Spleen (tissue), 11 donors: ENCODE measurements at regions not wholly inside any gene's neighbourhood (a gene's known extent, or its start where the extent isn't known, plus 50 kb on each side); places are given as distances from the start of the nearest gene placed in this dataset.
A peak's percentile ranks its signal among the peaks of the same experiment; 100 is the strongest.

Experiments
- DNase-seq: peaks from one replicate; pipeline ENCODE4 v3.0.0-alpha.2; 2020
- H3K27ac ChIP-seq, 8 donors: fragments of 200-600 bp; sonication (generic) in 7 of 8; 1 replicate in 4 of 8; 2 replicates in 4 of 8; pipeline versions ENCODE4 v1.5.0 to v1.8.0; 2016 to 2021; ENCODE audit warnings: inconsistent platforms in 4 of 8, mild to moderate bottlenecking in 4 of 8, moderate library complexity in 1 of 8
- H3K27me3 ChIP-seq, 7 donors: fragments of 200-600 bp; sonication (generic) in 6 of 7; replicated peaks in 1 of 7; 1 replicate in 4 of 7; 2 replicates in 3 of 7; pipeline versions ENCODE4 v1.5.0 to v1.8.0; 2016 to 2021; ENCODE audit warnings: inconsistent platforms in 3 of 7, mild to moderate bottlenecking in 1 of 7
- H3K36me3 ChIP-seq, 6 donors: fragments of 200-600 bp; sonication (generic) in 5 of 6; 1 replicate in 4 of 6; 2 replicates in 2 of 6; pipeline versions ENCODE4 v1.5.0 to v1.8.0; 2016 to 2021; ENCODE audit warnings: inconsistent platforms in 2 of 6
- H3K4me1 ChIP-seq, 6 donors: fragments of 200-600 bp; sonication (generic) in 5 of 6; 1 replicate in 3 of 6; 2 replicates in 3 of 6; pipeline versions ENCODE4 v1.5.0 to v1.8.0; 2016 to 2021; ENCODE audit warnings: inconsistent platforms in 3 of 6
- H3K4me3 ChIP-seq, 8 donors: fragments of 200-600 bp; sonication (generic) in 7 of 8; 1 replicate in 4 of 8; 2 replicates in 4 of 8; pipeline versions ENCODE4 v1.5.0 to v1.8.0; 2016 to 2021; ENCODE audit warnings: inconsistent platforms in 4 of 8, mild to moderate bottlenecking in 4 of 8, moderate library complexity in 2 of 8
- H3K9me3 ChIP-seq, 8 donors: fragments of 200-600 bp; sonication (generic) in 7 of 8; 1 replicate in 4 of 8; 2 replicates in 4 of 8; pipeline versions ENCODE4 v1.5.0 to v1.8.0; 2016 to 2021; ENCODE audit warnings: inconsistent platforms in 4 of 8
- POLR2A ChIP-seq, 3 donors: fragments of 450-650 bp; IDR thresholded peaks; one replicate each; pipeline ENCODE4 v1.5.1; 2017; ENCODE audit warnings: antibody characterized with exemption in 3 of 3, mild to moderate bottlenecking in 1 of 3
- POLR2AphosphoS5 ChIP-seq, 3 donors: sonication (generic); formaldehyde crosslinking; IDR thresholded peaks; one replicate each; pipeline ENCODE4 v1.5.1; 2017; ENCODE audit warnings: antibody characterized with exemption in 3 of 3
- WGBS, 5 donors: extraction: QIAGEN DNeasy Blood & Tissue Kit in 3 of 5; methylation state at CpG; one replicate each; pipeline versions ENCODE4 v1.1.5 to v1.1.7; 2013 to 2018; 5-methylcytosine and 5-hydroxymethylcytosine counted together
- intact Hi-C: fragments of 100-400 bp; cut with DNase I; formaldehyde crosslinking; loops from one replicate; pipeline ENCODE4 v1.15.0; 2023; ENCODE audit warnings: low total_unique reads
- TF ChIP-seq, protein P1 (sequence below), 11 experiments: fragments of 200-600 bp in 7 of 11; fragments of 450-650 bp in 4 of 11; sonication (generic) in 4 of 11; IDR thresholded peaks in 8 of 11; conservative IDR thresholded peaks in 3 of 11; 1 replicate in 7 of 11; 2 replicates in 4 of 11; pipeline versions ENCODE4 v1.4.0 to v1.8.0; 2016 to 2021; ENCODE audit warnings: antibody characterized with exemption in 11 of 11, inconsistent platforms in 4 of 11, mild to moderate bottlenecking in 1 of 11
- donor health status: healthy with polysubstance abuse.
- donor health status: DM: no; HTN: no; CAD: no; lungs with moderate emphysema.
- donor health status: DM: no; HTN: no; CAD: no.
- donor health status: Bipolar disorder and iron deficiency.
- donor health status: healthy.
- donor health status: DM: no; HTN: no; CAD: no.
- donor health status: DM: yes; HTN: yes; CAD: no.

DNA sequence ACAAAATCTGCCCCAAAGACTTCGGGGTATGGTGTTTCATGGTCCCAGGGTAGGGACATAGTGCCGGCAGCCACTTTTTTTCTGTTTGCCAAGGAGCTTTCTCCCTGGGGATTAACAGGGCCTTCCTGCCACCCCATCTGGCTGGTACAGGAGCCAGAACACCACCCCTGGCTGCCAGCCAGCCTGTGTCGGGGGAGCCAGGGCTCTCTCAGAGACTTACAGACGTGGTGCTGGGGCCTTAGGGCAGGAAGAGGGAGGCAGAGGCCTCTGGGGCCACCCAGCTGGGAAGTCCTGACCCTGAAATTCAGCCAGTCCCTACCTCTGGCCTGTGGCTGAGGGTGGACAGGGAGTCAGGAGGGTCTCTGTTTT, 52.4 kb upstream of the CDON start:
- Histone ChIP-seq H3K4me3 (no peak overlapping the region), H3K4me1 (peaks cover 0 to 11% (median 0%) of the 10 kb centered on the region in 6 donors), H3K36me3 (no peaks in the 10 kb centered on the region), H3K27ac (no peak overlapping the region), H3K27me3 (no peaks in the 10 kb centered on the region), H3K9me3 (no peaks in the 10 kb centered on the region)
- peak; percentile 66 for DNase-seq
- no peak for TF ChIP-seq POLR2AphosphoS5 (IDR thresholded peaks at IDR 0.05)
- TF ChIP-seq, protein P1, sequence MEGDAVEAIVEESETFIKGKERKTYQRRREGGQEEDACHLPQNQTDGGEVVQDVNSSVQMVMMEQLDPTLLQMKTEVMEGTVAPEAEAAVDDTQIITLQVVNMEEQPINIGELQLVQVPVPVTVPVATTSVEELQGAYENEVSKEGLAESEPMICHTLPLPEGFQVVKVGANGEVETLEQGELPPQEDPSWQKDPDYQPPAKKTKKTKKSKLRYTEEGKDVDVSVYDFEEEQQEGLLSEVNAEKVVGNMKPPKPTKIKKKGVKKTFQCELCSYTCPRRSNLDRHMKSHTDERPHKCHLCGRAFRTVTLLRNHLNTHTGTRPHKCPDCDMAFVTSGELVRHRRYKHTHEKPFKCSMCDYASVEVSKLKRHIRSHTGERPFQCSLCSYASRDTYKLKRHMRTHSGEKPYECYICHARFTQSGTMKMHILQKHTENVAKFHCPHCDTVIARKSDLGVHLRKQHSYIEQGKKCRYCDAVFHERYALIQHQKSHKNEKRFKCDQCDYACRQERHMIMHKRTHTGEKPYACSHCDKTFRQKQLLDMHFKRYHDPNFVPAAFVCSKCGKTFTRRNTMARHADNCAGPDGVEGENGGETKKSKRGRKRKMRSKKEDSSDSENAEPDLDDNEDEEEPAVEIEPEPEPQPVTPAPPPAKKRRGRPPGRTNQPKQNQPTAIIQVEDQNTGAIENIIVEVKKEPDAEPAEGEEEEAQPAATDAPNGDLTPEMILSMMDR (IDR thresholded peaks at IDR 0.05 in 8 of 11, conservative IDR thresholded peaks at IDR 0.05 in 3 of 11), result no peak
- no peak for TF ChIP-seq POLR2A (IDR thresholded peaks at IDR 0.05)
- 28 to 60% (median 53%) methylated on average over 3 to 4 of the region's 4 CpGs for WGBS, 5 donors
- intact Hi-C loops, result no loop called here

GRCh38 chr11:126114486-126115126, 51.9 kb upstream of the CDON start:
- intact Hi-C loops, result no loop called here
- WGBS, 5 donors, result 78 to 93% (median 82%) methylated on average over 5 to 6 of the region's 6 CpGs
- Histone ChIP-seq H3K4me3 (no peak overlapping the region), H3K9me3 (no peaks in the 10 kb centered on the region), H3K27ac (no peak overlapping the region), H3K27me3 (no peaks in the 10 kb centered on the region), H3K4me1 (peaks cover 0 to 11% (median 0%) of the 10 kb centered on the region in 6 donors), H3K36me3 (no peaks in the 10 kb centered on the region)
- peak; percentile 54 for DNase-seq
- no peak for TF ChIP-seq POLR2A (IDR thresholded peaks at IDR 0.05)
- TF ChIP-seq, protein P1 (IDR thresholded peaks at IDR 0.05 in 8 of 11, conservative IDR thresholded peaks at IDR 0.05 in 3 of 11), result no peak
- TF ChIP-seq POLR2AphosphoS5 (IDR thresholded peaks at IDR 0.05), result no peak

DNA sequence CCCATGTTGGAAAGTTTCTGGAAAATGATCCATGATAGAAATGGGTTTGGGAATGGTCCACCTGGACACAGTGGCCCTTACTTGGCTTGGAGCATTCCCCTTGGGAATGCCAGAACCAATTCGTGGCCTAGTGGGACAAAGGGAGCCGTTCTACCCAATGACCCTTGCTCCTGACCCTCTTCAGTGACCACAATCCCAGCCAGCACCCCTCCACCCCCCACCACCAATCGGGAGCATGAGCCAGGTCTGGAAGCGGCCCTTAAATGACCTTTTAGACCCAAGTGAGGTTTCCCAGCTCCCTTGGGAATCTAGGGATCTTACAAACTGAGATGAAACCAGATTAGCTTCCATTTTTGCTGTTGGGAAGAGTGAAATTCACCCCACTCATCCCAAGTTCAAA, 51.3 kb upstream of the CDON start:
- peaks cover 0 to 11% (median 0%) of the 10 kb centered on the region in 6 donors for H3K4me1 ChIP-seq
- H3K27me3 ChIP-seq, result no peaks in the 10 kb centered on the region
- no peaks in the 10 kb centered on the region for H3K36me3 ChIP-seq
- TF ChIP-seq, protein P1 (IDR thresholded peaks at IDR 0.05 in 8 of 11, conservative IDR thresholded peaks at IDR 0.05 in 3 of 11), result no peak
- TF ChIP-seq POLR2AphosphoS5 (IDR thresholded peaks at IDR 0.05) (no peak), POLR2A (IDR thresholded peaks at IDR 0.05) (no peak)
- WGBS, 5 donors, result 63 to 78% (median 76%) methylated on average over 3 to 4 of the region's 4 CpGs
- no peak overlapping the region for H3K27ac ChIP-seq
- no peak overlapping the region for H3K4me3 ChIP-seq
- H3K9me3 ChIP-seq, result no peaks in the 10 kb centered on the region
- peak; percentile 28 for DNase-seq
- intact Hi-C loops, result no loop called here

GRCh38 chr11:126113515-126113957, 50.9 kb upstream of the CDON start:
- 69 to 88% (median 80%) methylated on average over 7 of the region's 7 CpGs for WGBS, 5 donors
- H3K27me3 ChIP-seq, result no peaks in the 10 kb centered on the region
- no peaks in the 10 kb centered on the region for H3K36me3 ChIP-seq
- no peaks in the 10 kb centered on the region for H3K9me3 ChIP-seq
- peak; percentile 59 for DNase-seq
- intact Hi-C loops, result no loop called here
- no peak overlapping the region for H3K4me3 ChIP-seq
- TF ChIP-seq POLR2A (IDR thresholded peaks at IDR 0.05) (no peak), POLR2AphosphoS5 (IDR thresholded peaks at IDR 0.05) (peak in 2 of 3 donors; percentile 25 to 49)
- H3K4me1 ChIP-seq, result peaks cover 0 to 11% (median 0%) of the 10 kb centered on the region in 6 donors
- no peak overlapping the region for H3K27ac ChIP-seq
